SIG-M5 treated with dmso at 0.1 percent for 504 hours (cell line): ENCODE measurements at regions not wholly inside any gene's neighbourhood (a gene's known extent, or its start where the extent isn't known, plus 50 kb on each side); places are given as distances from the start of the nearest gene placed in this dataset.
"Not testable (repeated sequence)": the region's sequence is repeated elsewhere in the genome, so short reads cannot be mapped to it uniquely, and the experiment has no call there.

Source experiments
- DNase-seq: peaks from one replicate; lab custom pipeline; 2025; ENCODE audit not compliant: unreplicated experiment; lab: John Stamatoyannopoulos, UW

- DNase-seq = no peak
Measured at GRCh38 chr6:85110943-85111342, 338.9 kb upstream of the NT5E start.

GRCh38 chr6:85107701-85108100 is 342.2 kb upstream of the NT5E start:
- DNase-seq = no peak

DNA sequence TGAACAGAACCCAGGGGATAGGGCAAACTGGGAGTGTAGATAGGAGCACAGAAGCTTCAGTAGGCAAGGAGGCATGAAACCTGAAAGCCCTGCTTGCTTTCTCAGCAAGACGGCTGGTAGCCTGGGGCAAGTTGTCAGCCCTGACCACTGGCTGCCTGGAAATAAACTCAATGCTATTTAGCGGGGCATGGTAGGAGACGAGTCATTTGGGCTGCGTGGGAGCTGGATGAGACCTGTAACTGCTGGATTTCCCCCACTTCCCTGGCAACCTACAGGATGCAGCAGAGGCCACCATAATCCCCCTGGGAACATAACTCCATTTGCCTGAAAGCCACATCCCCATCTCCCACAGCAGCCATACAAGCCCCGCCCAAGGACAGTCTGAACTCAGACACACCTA is 332.6 kb upstream of the TBX18 start:
- no peak for DNase-seq

DNA sequence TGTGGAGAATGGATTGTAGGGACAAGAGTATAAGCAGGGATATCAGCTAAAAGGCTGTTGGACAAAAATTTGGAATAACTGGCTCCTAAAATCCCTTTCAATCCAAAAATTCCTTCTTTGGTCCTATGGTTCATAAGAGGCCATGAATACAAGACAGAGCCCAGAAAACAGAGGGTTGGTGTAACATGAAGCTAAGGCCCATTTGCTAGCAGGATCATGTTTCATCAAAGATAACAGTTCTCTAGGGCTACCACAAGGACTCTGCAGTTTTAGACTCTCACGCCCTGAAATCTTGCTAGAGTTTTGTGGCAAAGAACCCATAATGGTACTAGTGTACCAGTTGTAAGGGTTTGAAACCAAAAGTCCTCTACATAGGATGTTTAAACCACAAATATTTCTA is 327.8 kb upstream of the TBX18 start:
- no peak for DNase-seq

DNA sequence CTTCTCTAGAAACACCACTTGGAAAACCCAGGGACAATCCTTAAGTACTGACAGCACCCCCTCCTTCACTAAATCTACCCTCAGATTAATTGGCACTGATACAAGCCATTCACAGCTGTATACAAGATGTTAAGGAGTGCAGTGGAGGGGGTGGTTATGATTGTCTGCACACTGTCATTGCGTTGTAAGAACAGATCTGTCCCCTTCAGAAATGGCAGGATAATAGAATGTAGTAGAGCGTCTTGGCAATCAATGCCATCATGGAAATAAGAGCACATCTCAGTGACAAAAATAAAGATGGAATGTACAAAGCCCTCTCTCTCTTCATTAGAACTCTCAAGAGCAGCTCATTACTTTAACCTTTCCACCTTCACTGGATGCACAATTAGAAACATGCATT is 324.9 kb upstream of the TBX18 start:
- DNase-seq = no peak

GRCh38 chr6:85085875-85086274 is 321.5 kb upstream of the TBX18 start:
- DNase-seq = no peak

GRCh38 chr6:85081102-85081501 is 316.7 kb upstream of the TBX18 start:
- no peak for DNase-seq

- DNase-seq = no peak
Measured at GRCh38 chr6:85079761-85080160, 315.4 kb upstream of the TBX18 start.

- no peak for DNase-seq
Measured at GRCh38 chr6:85078058-85078457, 313.7 kb upstream of the TBX18 start.

DNA sequence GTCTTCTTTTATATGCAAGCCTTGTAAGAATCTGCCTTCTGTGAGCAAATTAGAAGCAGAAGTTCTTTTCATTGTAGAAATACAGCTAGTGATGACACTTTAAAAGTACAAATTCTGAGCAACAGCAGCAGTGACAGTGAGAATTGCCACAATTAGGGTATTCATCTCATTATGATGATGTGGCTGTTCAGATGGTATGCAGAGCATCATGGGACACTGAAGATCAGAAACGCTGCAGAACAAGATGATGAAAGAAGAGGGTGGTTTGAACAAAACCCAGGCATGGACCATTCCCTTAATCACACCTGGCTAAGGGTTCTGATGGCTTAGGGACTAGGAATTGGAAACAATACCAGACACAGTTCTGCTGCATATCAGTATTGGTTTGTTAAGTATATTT is 312.7 kb upstream of the TBX18 start:
- no peak for DNase-seq

GRCh38 chr6:85071845-85072244 is 307.4 kb upstream of the TBX18 start:
- DNase-seq = not testable (repeated sequence)

DNA sequence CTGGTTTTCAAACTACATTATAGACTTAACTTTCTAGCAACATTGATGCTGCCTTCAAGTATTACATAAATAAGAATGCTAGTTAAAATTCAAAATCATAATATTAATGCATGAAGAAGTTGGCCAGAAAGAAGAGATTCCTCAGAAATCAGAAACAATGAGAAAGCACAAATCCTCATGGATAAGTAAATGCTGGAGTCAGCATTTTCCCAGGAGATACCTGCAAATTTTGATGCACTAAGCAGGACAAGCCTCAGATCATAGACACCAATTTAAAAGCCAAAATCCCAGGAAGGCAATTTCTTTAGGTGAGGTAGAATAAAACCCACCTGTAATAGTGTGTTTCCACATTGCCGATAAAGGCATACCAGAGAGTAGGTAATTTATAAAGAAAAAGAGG is 305.2 kb upstream of the TBX18 start:
- no peak for DNase-seq

- no peak for DNase-seq
Measured at GRCh38 chr6:85068221-85068620, 303.8 kb upstream of the TBX18 start.

DNA sequence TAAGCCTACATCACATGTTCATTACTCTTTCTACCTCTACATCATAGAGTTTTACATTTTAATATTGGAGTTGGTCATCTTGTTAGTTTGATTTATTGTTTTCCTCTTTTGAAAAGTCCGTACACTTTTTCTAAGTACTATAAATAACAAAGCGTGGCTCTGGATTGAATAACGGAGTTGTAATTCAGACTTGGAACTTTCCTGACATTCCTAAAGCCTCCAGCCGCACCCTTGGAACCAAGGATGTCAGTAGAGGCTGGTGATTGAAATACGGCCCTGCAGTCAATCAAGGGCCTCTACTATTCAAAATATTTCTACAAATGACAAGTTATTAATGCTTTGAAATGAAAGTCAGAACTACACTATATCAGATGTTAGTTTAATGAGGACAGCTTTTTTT is 301.9 kb upstream of the TBX18 start:
- DNase-seq = no peak

GRCh38 chr6:85065831-85066230 is 301.4 kb upstream of the TBX18 start:
- no peak for DNase-seq

DNA sequence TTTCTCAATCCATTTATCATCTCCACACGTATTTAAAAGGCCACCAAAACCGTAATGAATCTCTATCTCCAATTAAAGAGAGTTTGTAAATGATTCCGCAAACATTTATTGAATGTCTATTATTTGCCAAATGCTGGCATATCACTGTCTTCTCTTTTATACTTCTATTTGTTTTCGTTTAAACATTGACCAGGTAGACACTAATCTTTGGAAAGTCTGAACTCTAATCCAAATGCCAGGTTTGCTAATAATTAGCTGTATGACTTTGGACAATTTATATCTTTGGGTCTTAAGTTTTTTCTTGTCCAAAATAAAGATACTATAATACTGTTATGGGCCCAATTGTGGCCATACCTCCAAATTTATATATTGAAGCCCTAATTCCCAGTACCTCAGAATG is 299.2 kb upstream of the TBX18 start:
- DNase-seq = no peak

GRCh38 chr6:85062884-85063283 is 298.5 kb upstream of the TBX18 start:
- DNase-seq = no peak

GRCh38 chr6:85058806-85059205 is 294.4 kb upstream of the TBX18 start:
- DNase-seq = no peak

GRCh38 chr6:85050149-85050548 is 285.8 kb upstream of the TBX18 start:
- no peak for DNase-seq

DNA sequence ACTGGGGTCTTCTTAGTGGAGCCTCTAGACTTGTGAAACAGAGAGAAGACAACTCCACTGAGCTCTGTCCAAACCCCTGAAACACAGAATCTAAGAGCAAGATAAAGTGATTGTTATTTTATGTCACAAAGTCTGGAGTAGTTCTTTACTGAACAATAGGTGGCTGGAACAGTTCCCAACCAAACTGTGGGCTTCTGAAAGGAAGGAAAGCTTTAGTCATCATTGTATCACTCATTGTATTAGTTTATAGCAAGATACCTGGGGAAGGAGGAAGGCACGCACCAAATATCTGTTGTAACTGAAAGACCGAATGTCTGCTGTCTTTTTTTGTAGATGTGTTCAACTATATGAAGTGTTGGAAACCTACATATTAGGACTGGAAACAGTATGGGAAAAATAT is 284.9 kb upstream of the TBX18 start:
- DNase-seq = no peak

DNA sequence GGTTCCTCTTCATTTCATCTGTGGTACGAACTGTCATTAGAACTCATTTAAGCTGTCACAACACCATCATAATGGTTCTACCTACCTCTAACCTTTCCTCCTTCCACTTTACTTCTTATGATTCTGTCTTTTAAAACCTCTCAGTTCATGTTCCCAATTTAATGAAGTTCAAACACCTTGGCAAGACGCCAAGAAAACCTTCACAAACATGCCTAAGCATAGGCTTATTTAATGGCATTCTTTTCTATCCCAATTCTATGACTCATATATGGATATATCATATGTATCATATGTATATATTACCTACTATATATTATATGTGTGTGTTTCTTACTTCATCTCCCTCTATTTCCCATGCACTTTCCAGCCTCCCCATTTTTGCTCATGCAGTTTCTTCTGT is 283.4 kb upstream of the TBX18 start:
- no peak for DNase-seq

DNA sequence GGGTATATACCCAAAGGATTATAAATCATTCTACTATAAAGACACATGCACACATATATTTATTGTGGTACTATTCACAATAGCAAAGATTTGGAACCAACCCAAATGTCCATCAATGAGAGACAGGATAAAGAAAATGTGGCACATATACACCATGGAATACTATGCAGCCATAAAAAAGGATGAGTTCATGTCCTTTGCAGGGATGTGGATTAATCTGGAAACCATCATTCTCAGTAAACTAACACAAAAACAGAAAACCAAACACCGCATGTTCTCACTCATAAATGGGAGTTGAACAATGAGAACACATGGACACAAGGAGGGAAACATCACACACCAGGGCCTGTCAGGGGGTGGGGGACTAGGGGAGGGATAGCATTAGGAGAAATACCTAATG is 281.4 kb upstream of the TBX18 start:
- DNase-seq = not testable (repeated sequence)

- DNase-seq = no peak
Measured at GRCh38 chr6:85044361-85044760, 280.0 kb upstream of the TBX18 start.

DNA sequence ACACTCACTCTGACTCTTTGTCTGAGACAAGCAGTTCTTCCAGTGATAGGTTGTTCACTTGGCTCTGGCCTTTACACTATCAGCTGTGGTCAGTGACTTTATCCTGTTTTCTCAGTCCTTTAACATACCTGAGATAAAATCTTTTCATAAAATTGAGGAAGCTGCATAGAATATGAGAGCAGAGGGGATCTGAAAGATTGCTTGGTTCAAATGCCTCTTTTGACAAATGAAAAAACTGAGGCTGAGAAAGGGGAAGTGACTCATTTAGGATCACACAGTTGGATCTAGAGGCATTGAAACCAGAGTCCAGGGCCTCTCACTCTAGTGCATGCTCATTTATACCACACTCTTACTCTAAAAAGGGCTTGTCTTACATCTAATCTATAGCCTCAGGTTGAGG is 277.0 kb upstream of the TBX18 start:
- no peak for DNase-seq
